Fibroblast of skin of left biceps (primary cell): ENCODE measurements at regions not wholly inside any gene's neighbourhood (a gene's known extent, or its start where the extent isn't known, plus 50 kb on each side); places are given as distances from the start of the nearest gene placed in this dataset.
"Not testable (repeated sequence)": the region's sequence is repeated elsewhere in the genome, so short reads cannot be mapped to it uniquely, and the experiment has no call there.

Experiments
- DNase-seq, 2 experiments: peaks; one replicate each; pipeline ENCODE4 v3.0.0-alpha.2; 2013; ENCODE audit warnings: low read depth in 2 of 2

DNA sequence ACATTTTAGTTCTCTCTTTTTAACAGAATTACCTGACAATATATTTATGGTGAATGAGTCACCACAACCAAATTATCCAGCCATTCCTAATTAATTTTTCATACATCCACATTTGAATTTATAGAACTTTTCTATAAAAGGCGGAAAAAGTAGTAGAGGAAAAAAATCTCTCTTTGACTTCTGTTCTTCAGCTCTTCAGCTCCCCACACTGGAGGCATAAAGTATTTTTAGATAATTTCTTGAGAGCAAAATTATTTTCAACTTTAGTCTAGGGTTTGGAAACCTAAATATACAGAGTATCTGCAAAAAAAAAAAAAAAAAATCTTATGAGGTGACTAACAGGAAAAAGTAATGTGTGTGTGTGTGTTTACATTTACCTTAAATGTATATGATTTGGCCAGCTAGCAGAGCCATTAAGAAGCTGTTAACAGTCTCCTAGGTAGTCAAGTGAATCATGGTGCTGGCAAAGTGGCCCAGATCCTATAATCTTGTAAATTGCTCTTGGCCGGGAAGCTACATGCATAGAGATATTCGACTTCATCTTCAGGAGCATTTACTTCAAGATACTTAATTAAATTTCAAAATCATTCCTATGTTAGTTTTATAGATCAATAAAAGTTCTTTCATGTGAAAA, 383.1 kb upstream of the STEAP1 start:
- no peak for DNase-seq

DNA sequence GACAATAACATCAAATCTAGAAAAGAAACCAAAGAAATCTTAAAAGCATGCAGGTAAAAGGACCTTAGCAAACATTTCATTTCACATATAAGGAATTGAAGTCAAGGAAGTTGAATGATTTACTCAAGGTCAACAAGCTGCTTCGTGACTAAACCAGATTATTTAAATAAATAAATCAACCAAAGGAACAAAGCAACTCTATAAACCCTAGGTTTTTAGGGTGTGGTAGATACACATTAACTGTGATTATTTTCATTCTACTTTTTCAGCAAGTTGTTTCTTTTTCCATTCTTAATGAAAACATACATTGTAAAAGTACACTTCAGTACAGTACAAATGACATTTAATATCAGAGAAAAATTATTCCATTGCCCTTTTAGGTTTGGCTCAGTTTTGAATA, 382.0 kb upstream of the STEAP1 start:
- DNase-seq, result no peak

DNA sequence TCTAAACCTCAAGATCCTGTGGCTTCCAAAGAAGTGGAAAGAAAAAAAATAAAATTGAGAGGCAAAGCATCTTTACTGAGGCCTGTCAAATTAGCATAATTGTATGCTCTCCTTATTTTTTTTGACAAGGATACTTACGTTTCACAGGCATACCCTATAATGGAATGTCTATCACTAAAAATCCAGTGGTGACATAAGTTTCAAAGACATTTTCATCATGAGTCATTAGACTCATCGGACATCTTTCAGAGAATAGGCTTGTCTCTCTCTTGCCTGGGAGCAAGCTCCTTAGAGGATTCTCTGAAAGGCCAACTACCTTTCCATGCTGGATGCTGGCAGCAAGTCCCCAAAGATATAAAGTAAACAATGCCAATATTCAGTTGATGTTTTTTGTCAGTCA, 380.7 kb upstream of the STEAP1 start:
- no peak for DNase-seq

- DNase-seq, result no peak
Measured at GRCh38 chr7:89775459-89775858, 378.8 kb upstream of the STEAP1 start.

GRCh38 chr7:89776980-89777379, 377.3 kb upstream of the STEAP1 start:
- DNase-seq, result no peak

- DNase-seq, result no peak
Measured at GRCh38 chr7:89777499-89777898, 376.8 kb upstream of the STEAP1 start.

GRCh38 chr7:89780291-89780690, 374.0 kb upstream of the STEAP1 start:
- no peak for DNase-seq

- DNase-seq, result no peak
Measured at GRCh38 chr7:89796481-89796880, 357.8 kb upstream of the STEAP1 start.

GRCh38 chr7:89797965-89798598, 356.2 kb upstream of the STEAP1 start:
- no peak for DNase-seq

DNA sequence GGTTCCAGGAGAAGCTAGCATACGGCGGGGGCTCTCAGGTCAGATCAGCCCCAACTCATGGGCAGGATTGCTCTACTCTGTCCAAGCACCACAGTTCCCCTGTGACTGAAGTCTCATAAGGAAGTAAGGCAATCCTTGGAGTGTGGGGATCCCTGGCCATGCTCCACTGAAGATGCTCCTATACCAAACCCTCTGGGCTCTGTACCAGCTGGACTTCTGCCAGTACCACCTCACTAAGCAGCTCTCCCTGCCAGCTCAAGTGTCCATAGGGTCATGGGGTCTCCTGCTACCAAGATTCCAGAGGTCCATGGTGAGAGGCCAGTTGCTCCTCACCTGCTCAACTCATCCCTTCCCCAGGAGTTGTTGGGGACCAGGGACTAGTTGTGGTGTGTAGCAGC, 355.7 kb upstream of the STEAP1 start:
- no peak for DNase-seq

GRCh38 chr7:89800761-89801160, 353.5 kb upstream of the STEAP1 start:
- DNase-seq, result no peak

- DNase-seq, result no peak
Measured at GRCh38 chr7:89809291-89809690, 345.0 kb upstream of the STEAP1 start.

DNA sequence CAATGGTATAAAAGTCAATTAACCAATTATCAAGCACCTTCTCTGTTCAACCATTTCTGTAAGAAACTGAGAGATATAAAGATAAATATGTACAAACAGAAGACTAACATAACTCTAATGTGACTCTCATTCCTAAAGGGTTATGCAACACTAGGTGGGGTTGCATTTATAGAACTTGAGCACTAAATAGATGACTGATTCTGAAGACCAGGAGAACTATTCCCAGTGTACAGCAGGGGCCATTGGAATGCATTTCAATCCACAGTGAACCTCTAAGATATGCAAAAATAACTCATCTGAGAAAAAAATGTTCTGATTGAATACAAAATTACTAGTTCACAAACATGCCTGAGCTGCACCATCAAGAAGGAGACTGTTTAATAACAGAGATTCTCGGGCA, 341.2 kb upstream of the STEAP1 start:
- no peak for DNase-seq

DNA sequence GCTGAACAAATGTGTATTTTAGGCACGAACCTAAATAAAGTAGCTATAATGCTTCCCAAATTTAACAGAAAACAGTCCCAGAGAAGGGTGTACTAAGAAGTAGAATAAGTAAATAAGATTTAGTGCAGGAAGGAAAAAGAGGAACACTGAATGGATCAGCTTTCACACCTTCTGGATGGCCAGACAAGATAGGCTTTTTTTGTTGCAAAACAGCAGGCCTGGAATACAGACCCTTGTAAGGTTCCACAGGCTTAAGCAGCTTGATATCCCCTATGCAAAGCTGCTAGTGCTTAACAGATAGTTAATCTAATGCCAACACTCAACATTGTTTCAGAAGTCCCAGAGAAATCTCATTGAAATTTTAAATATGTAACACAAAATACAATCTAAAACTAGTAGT, 328.1 kb upstream of the STEAP1 start:
- no peak for DNase-seq

DNA sequence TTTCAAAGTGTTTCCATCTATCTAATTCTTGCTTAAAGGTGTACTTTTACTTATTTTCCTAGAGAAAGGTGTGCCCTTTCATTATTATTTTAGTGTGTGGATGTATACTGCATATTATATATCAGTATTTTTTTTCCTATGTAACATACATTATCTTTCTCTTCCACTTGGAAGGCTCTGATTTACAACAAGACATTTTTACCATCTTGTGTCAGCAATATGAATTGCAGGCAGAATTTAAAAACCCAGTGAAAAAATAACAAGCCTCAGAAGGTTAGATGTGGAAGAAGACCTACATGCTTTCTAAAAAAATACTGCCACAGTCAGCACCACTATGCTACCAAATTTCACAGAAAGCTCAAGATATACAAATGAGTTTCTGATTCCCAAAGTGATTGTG, 327.7 kb upstream of the STEAP1 start:
- DNase-seq, result no peak

DNA sequence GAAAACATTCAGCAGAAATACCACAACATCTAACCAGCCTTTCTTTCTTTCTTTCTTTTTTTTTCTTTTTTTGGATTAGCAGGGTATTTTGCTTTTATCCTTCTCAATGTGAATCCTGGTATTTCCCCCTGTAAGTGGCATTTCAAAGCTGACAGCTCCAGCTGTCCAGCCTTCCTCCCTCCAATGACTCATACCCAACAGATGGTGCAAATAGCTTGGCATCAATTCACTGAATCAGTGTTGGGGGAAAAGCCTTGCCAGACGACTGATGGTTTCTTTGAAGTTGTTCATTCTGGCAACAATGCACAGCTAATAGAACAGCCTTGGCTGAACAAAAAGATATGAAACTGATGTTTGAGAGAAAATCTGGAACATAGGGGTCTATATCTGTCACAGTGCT, 316.8 kb upstream of the STEAP1 start:
- DNase-seq, result no peak

DNA sequence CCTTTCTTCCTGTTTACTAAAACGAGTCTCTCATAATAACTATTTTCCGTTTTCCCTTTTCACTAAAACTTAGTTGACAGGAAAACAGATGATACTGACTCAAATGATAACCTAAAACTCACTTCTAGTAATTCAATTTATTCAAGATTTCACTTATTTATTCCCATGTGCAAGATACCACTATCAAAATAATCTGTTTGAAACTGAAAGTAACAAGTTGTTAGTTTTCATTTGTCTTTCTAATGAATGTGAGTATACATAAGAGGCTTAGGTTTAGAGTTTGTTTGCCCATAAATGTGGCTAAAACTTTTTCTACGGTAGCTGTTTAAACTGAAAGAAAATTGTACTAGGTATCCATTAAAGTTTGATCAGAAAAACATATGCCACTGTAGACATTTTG, 314.9 kb upstream of the STEAP1 start:
- DNase-seq, result no peak

GRCh38 chr7:89845952-89846351, 308.3 kb upstream of the STEAP1 start:
- no peak for DNase-seq

- no peak for DNase-seq
Measured at GRCh38 chr7:89849052-89849451, 305.2 kb upstream of the STEAP1 start.

GRCh38 chr7:89857053-89857452, 297.2 kb upstream of the STEAP1 start:
- DNase-seq, result not testable (repeated sequence)

- DNase-seq, result no peak
Measured at GRCh38 chr7:89857767-89858166, 296.5 kb upstream of the STEAP1 start.

- no peak for DNase-seq
Measured at GRCh38 chr7:89887489-89887888, 266.8 kb upstream of the STEAP1 start.

- no peak for DNase-seq
Measured at GRCh38 chr7:89908736-89909135, 245.5 kb upstream of the STEAP1 start.

GRCh38 chr7:89914711-89915110, 239.6 kb upstream of the STEAP1 start:
- no peak for DNase-seq
